Left ventricle myocardium inferior (tissue), 1 donor: ENCODE measurements at regions not wholly inside any gene's neighbourhood (a gene's known extent, or its start where the extent isn't known, plus 50 kb on each side); places are given as distances from the start of the nearest gene placed in this dataset.

Experiments used
- DNase-seq: peaks from one replicate; pipeline ENCODE4 v3.0.0-alpha.2; 2020
- H3K27ac ChIP-seq: fragments of 200-600 bp; replicated peaks from 2 replicates; pipeline ENCODE4 v1.8.0; 2021
- H3K27me3 ChIP-seq: fragments of 200-600 bp; 2 replicates; pipeline ENCODE4 v1.8.0; 2021; ENCODE audit warnings: low read depth
- H3K36me3 ChIP-seq: fragments of 200-600 bp; 2 replicates; pipeline ENCODE4 v1.8.0; 2021
- H3K4me1 ChIP-seq: fragments of 200-600 bp; 2 replicates; pipeline ENCODE4 v1.8.0; 2021
- H3K4me3 ChIP-seq: fragments of 200-600 bp; 2 replicates; pipeline ENCODE4 v1.8.0; 2021; ENCODE audit warnings: mild to moderate bottlenecking, moderate library complexity
- H3K9me3 ChIP-seq: fragments of 200-600 bp; replicated peaks from 2 replicates; pipeline ENCODE4 v1.8.0; 2021
- CTCF ChIP-seq: fragments of 200-600 bp; IDR thresholded peaks from 2 replicates; pipeline ENCODE4 v1.8.0; 2021; ENCODE audit warnings: antibody characterized with exemption, mild to moderate bottlenecking, borderline replicate concordance
- intact Hi-C: fragments of 100-400 bp; cut with micrococcal nuclease; formaldehyde crosslinking; loops from one replicate; pipeline ENCODE4 v1.11.0; 2022
- donor health status: DM: no; HTN: yes; CAD: no; lungs with severe emphysema.

GRCh38 chr16:85524630-85525419, 88.3 kb upstream of the GSE1 start:
- Histone ChIP-seq H3K4me1 (peaks cover 45% of the 10 kb centered on the region), H3K27me3 (no peaks in the 10 kb centered on the region), H3K4me3 (no peak overlapping the region), H3K27ac (no peak overlapping the region), H3K36me3 (no peaks in the 10 kb centered on the region), H3K9me3 (no peaks in the 10 kb centered on the region)
- no peak for DNase-seq
- intact Hi-C loops = no loop called here
- TF ChIP-seq CTCF = no peak

- Histone ChIP-seq H3K4me3 (no peak overlapping the region), H3K9me3 (no peaks in the 10 kb centered on the region), H3K27me3 (no peaks in the 10 kb centered on the region), H3K36me3 (no peaks in the 10 kb centered on the region), H3K27ac (no peak overlapping the region), H3K4me1 (peaks cover 53% of the 10 kb centered on the region)
- no peak for DNase-seq
- intact Hi-C loops = no loop called here
- TF ChIP-seq CTCF = no peak
These were observed 87.5 kb upstream of the GSE1 start for GRCh38 chr16:85525420-85526184.

- no peak overlapping the region for H3K27ac ChIP-seq
- H3K27me3 ChIP-seq = no peaks in the 10 kb centered on the region
- H3K4me3 ChIP-seq = no peak overlapping the region
- no peak for DNase-seq
- TF ChIP-seq CTCF = no peak
- peaks cover 61% of the 10 kb centered on the region for H3K4me1 ChIP-seq
- H3K9me3 ChIP-seq = no peaks in the 10 kb centered on the region
- no peaks in the 10 kb centered on the region for H3K36me3 ChIP-seq
- intact Hi-C loops = no loop called here
These were observed 86.7 kb upstream of the GSE1 start for GRCh38 chr16:85526185-85526974.

- H3K4me1 ChIP-seq = peaks cover 67% of the 10 kb centered on the region
- no peak overlapping the region for H3K27ac ChIP-seq
- no peak for TF ChIP-seq CTCF
- H3K27me3 ChIP-seq = no peaks in the 10 kb centered on the region
- no peaks in the 10 kb centered on the region for H3K9me3 ChIP-seq
- H3K36me3 ChIP-seq = no peaks in the 10 kb centered on the region
- no peak overlapping the region for H3K4me3 ChIP-seq
- intact Hi-C loops = no loop called here
- no peak for DNase-seq
These were observed 85.9 kb upstream of the GSE1 start for GRCh38 chr16:85527042-85527766.

GRCh38 chr16:85527767-85528297, 85.3 kb upstream of the GSE1 start:
- TF ChIP-seq CTCF = no peak
- intact Hi-C loops = no loop called here
- no peak for DNase-seq
- Histone ChIP-seq H3K36me3 (no peaks in the 10 kb centered on the region), H3K9me3 (no peaks in the 10 kb centered on the region), H3K27me3 (no peaks in the 10 kb centered on the region), H3K27ac (no peak overlapping the region), H3K4me1 (peaks cover 65% of the 10 kb centered on the region), H3K4me3 (no peak overlapping the region)
